ENCODE measurements at regions not wholly inside any gene's neighbourhood (a gene's known extent, or its start where the extent isn't known, plus 50 kb on each side); places are given as distances from the start of the nearest gene placed in this dataset.

- no peak for TF ChIP-seq EZH2 (optimal IDR thresholded peaks at IDR 0.05; ENCODE audit: low read depth, low read length)
- TF ChIP-seq CTCF (IDR thresholded peaks at IDR 0.05; ENCODE audit: low read length): no peak
Observed at GRCh38 chr18:67269206-67269605, 247.3 kb downstream of the DSEL start.
